HEK293 (cell line): ENCODE measurements at regions not wholly inside any gene's neighbourhood (a gene's known extent, or its start where the extent isn't known, plus 50 kb on each side); places are given as distances from the start of the nearest gene placed in this dataset.

ENCODE experiments used
- IKZF3 ChIP-seq: fragments of 450-650 bp; IDR thresholded peaks from 2 replicates; pipeline ENCODE4 v1.5.0; 2018; ENCODE audit warnings: missing biosample characterization, mild to moderate bottlenecking, missing genetic modification characterization, moderate library complexity
- MYNN ChIP-seq: fragments of 450-650 bp; formaldehyde crosslinking; IDR thresholded peaks from 2 replicates; pipeline ENCODE4 v1.5.1; 2016; ENCODE audit warnings: missing biosample characterization, missing genetic modification characterization, borderline replicate concordance
- MZF1 ChIP-seq: fragments of 450-650 bp; formaldehyde crosslinking; IDR thresholded peaks from 2 replicates; pipeline ENCODE4 v1.5.1; 2017; ENCODE audit warnings: missing biosample characterization, missing genetic modification characterization, borderline replicate concordance
- REST ChIP-seq: fragments of 450-650 bp; formaldehyde crosslinking; IDR thresholded peaks from 2 replicates; pipeline ENCODE4 v1.5.1; 2016; ENCODE audit warnings: missing biosample characterization, missing genetic modification characterization
- ZNF48 ChIP-seq: fragments of 450-650 bp; formaldehyde crosslinking; IDR thresholded peaks from 2 replicates; pipeline ENCODE4 v1.5.1; 2016; ENCODE audit warnings: missing biosample characterization, missing genetic modification characterization

DNA sequence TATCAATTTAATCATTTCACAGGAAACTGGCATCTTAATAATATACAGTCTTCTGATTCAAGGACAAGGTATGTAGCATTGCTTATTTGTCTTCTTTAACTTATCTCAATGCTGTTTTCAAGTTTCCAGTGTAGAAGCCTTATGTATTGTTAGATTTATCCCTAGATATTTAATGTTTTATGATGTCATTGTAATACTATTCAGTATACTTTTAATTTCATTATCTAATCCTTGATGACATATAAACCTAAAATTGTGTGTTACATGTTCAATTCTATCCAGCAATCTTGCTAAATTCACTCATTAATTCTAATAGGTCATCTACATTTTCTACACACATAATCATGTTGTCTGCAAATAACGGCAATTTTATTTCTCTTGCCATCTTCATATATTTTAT lies 126.3 kb upstream of the SEC61G start:
- TF ChIP-seq REST (tag by site-specific recombination), result no peak
- no peak for TF ChIP-seq ZNF48 (tag by site-specific recombination)
- no peak for TF ChIP-seq MYNN
- no peak for TF ChIP-seq MZF1 (tag by site-specific recombination)
- TF ChIP-seq IKZF3 (tag by site-specific recombination), result no peak
